GM23338 (cell line): ENCODE measurements at regions not wholly inside any gene's neighbourhood (a gene's known extent, or its start where the extent isn't known, plus 50 kb on each side); places are given as distances from the start of the nearest gene placed in this dataset.

Experiments
- CREB1 ChIP-seq: fragments of 250-450 bp; sonication (Bioruptor Pico); IDR thresholded peaks from 2 replicates; pipeline ENCODE4 v1.5.0; 2020; ENCODE audit warnings: low read depth, mild to moderate bottlenecking, moderate library complexity
- CTCF ChIP-seq, 2 experiments: fragments of 200-600 bp in 1 of 2; sonication (generic) in 1 of 2; conservative IDR thresholded peaks; 2 replicates each; pipeline versions ENCODE4 v1.5.1 to v1.6.1; 2016 to 2017; ENCODE audit warnings: antibody characterized with exemption in 2 of 2, low read depth in 2 of 2, mild to moderate bottlenecking in 2 of 2, moderate library complexity in 1 of 2
- ETS1 ChIP-seq: IDR thresholded peaks from 2 replicates; pipeline ENCODE4 v1.6.1; 2016; ENCODE audit warnings: antibody characterized with exemption
- EZH2 ChIP-seq: fragments of 200-600 bp; sonication (generic); IDR thresholded peaks from one replicate; pipeline ENCODE4 v1.8.0; 2017; ENCODE audit warnings: antibody characterized with exemption, mild to moderate bottlenecking, low read depth; ENCODE audit not compliant: unreplicated experiment
- EZH2phosphoT487 ChIP-seq: fragments of 200-600 bp; sonication (generic); IDR thresholded peaks from one replicate; pipeline ENCODE4 v1.8.1; 2018; ENCODE audit warnings: antibody characterized with exemption; ENCODE audit not compliant: unreplicated experiment
- JUNB ChIP-seq: IDR thresholded peaks from one replicate; pipeline ENCODE4 v1.6.1; 2016; ENCODE audit warnings: antibody characterized with exemption; ENCODE audit not compliant: unreplicated experiment
- NANOG ChIP-seq: IDR thresholded peaks from 2 replicates; pipeline ENCODE4 v1.6.1; 2016; ENCODE audit warnings: antibody characterized with exemption, borderline replicate concordance
- POLR2AphosphoS5 ChIP-seq: IDR thresholded peaks from 2 replicates; pipeline ENCODE4 v1.6.1; 2016; ENCODE audit warnings: antibody characterized with exemption, low read depth
- REST ChIP-seq: IDR thresholded peaks from one replicate; pipeline ENCODE4 v1.6.1; 2018; ENCODE audit warnings: antibody characterized with exemption; ENCODE audit not compliant: unreplicated experiment
- ZNF114 ChIP-seq: fragments of 250-450 bp; sonication (Bioruptor Pico); IDR thresholded peaks from 2 replicates; pipeline ENCODE4 v1.5.0; 2020; ENCODE audit warnings: mild to moderate bottlenecking, moderate library complexity

GRCh38 chr1:61517345-61517744, 207.6 kb downstream of the TM2D1 start:
- TF ChIP-seq NANOG, result no peak
- no peak for TF ChIP-seq POLR2AphosphoS5
- no peak for TF ChIP-seq CTCF (conservative IDR thresholded peaks at IDR 0.05; ENCODE audit: low read depth in 2 of 2)
- no peak for TF ChIP-seq JUNB
- TF ChIP-seq EZH2, result no peak
- TF ChIP-seq EZH2phosphoT487, result no peak
- TF ChIP-seq ZNF114 (CRISPR knock-in tag), result no peak
- TF ChIP-seq CREB1, result no peak
- TF ChIP-seq REST, result no peak
- TF ChIP-seq ETS1, result no peak
